GM12891 (cell line): ENCODE measurements at regions not wholly inside any gene's neighbourhood (a gene's known extent, or its start where the extent isn't known, plus 50 kb on each side); places are given as distances from the start of the nearest gene placed in this dataset.

Experiments used
- DNase-seq: peaks from one replicate; pipeline ENCODE4 v3.0.0; 2011; ENCODE audit warnings: low spot score; ENCODE audit not compliant: insufficient read length
- FAIRE-seq: peaks from 2 replicates; lab custom pipeline; 2011; peaks lifted over from hg19 to GRCh38; lab: Jason Lieb, UNC
- PAX5 ChIP-seq: IDR thresholded peaks from 2 replicates; pipeline ENCODE4 v1.6.1; 2011; ENCODE audit warnings: low read length, moderate library complexity, mild to moderate bottlenecking; ENCODE audit not compliant: insufficient read depth, severe bottlenecking
- POLR2A ChIP-seq: IDR thresholded peaks from 2 replicates; pipeline ENCODE4 v1.6.1; 2011; ENCODE audit warnings: low read depth, low read length, control low read depth
- POLR2AphosphoS5 ChIP-seq: IDR thresholded peaks from 2 replicates; pipeline ENCODE4 v1.6.1; 2011; ENCODE audit warnings: low read depth, low read length, control low read depth
- POU2F2 ChIP-seq: IDR thresholded peaks from 2 replicates; pipeline ENCODE4 v1.6.1; 2011; ENCODE audit warnings: low read depth, mild to moderate bottlenecking, control low read depth, low read length, moderate library complexity
- SPI1 ChIP-seq: IDR thresholded peaks from 2 replicates; pipeline ENCODE4 v1.6.1; 2011; ENCODE audit warnings: low read depth, low read length, control low read depth
- TAF1 ChIP-seq: IDR thresholded peaks from 2 replicates; pipeline ENCODE4 v1.6.1; 2011; ENCODE audit warnings: low read depth, low read length, control low read depth

- no peak for FAIRE-seq
- no peak for DNase-seq
- no peak for TF ChIP-seq SPI1
- no peak for TF ChIP-seq POLR2A
Measured at GRCh38 chr5:81914696-81915095, 57.1 kb upstream of the ATG10 start.

GRCh38 chr5:81912933-81913332 is 58.9 kb upstream of the ATG10 start:
- no peak for TF ChIP-seq POU2F2
- TF ChIP-seq TAF1 = no peak
- TF ChIP-seq PAX5 = no peak
- no peak for TF ChIP-seq POLR2AphosphoS5
- TF ChIP-seq POLR2A = no peak
- DNase-seq (no peak), FAIRE-seq (no peak)

- peak; percentile 7 for DNase-seq
- TF ChIP-seq PAX5 = no peak
- peak; percentile 91 for TF ChIP-seq SPI1
- no peak for TF ChIP-seq TAF1
- no peak for TF ChIP-seq POLR2A
- TF ChIP-seq POU2F2 = 0 out of 2 replicates have a peak, but pooled peaks have one; percentile 18
- no peak for TF ChIP-seq POLR2AphosphoS5
- FAIRE-seq = peak; percentile 71
Measured at GRCh38 chr5:81909677-81910076, 62.1 kb upstream of the ATG10 start.

GRCh38 chr5:81908771-81909170 is 63.1 kb upstream of the ATG10 start:
- DNase-seq (no peak), FAIRE-seq (no peak)
- TF ChIP-seq SPI1 (no peak), POLR2A (no peak), TAF1 (no peak), PAX5 (no peak), POLR2AphosphoS5 (no peak), POU2F2 (no peak)

DNA sequence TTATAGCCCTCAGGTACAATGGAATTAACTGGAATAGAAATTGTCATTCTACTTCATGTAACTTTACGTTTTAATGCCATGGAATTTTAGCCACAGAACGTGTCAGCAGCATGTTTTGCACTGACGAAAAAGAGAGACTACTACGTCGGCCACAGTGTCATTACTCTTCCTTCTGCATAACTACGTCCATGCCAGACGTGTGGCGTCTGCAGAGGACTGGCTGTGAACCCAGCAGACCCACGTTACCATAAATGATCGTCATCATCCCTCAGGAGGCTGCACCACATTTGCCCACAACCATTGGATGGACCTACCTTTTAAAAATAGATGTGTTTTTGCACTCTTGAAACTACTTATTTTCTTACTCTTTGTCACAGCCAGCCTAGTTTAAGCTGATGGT is 63.8 kb upstream of the ATG10 start:
- TF ChIP-seq SPI1 (no peak), PAX5 (no peak), POU2F2 (no peak), POLR2AphosphoS5 (no peak), TAF1 (no peak), POLR2A (no peak)
- DNase-seq = no peak
- FAIRE-seq = no peak

GRCh38 chr5:81907012-81907635 is 64.7 kb upstream of the ATG10 start:
- FAIRE-seq (no peak), DNase-seq (no peak)
- TF ChIP-seq POLR2A = no peak
- TF ChIP-seq POLR2AphosphoS5 = no peak
- TF ChIP-seq SPI1 = no peak
- no peak for TF ChIP-seq PAX5
- no peak for TF ChIP-seq POU2F2
- TF ChIP-seq TAF1 = no peak

DNA sequence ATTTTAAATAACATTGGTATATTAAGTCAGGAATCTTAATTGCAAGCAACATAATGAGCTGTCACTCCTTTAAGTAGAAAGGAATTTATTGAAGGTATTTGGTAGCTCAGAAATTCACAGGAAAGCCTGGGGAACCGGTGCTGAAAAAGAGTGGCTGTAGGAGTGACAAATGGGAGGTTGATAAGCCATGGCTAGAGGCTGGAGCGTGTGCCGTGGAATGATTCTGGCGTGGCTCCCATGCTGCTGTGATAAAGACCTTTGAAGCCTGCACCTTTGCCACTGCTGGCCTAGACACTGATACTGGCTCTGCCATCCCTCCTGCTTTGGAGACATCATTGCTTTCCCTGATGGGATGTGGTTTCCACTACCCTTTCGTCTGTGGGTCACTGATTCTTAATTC is 65.7 kb upstream of the ATG10 start:
- TF ChIP-seq POLR2AphosphoS5 = no peak
- TF ChIP-seq POU2F2 = no peak
- no peak for TF ChIP-seq POLR2A
- TF ChIP-seq TAF1 = no peak
- no peak for TF ChIP-seq SPI1
- TF ChIP-seq PAX5 = no peak
- DNase-seq = no peak
- FAIRE-seq = no peak

DNA sequence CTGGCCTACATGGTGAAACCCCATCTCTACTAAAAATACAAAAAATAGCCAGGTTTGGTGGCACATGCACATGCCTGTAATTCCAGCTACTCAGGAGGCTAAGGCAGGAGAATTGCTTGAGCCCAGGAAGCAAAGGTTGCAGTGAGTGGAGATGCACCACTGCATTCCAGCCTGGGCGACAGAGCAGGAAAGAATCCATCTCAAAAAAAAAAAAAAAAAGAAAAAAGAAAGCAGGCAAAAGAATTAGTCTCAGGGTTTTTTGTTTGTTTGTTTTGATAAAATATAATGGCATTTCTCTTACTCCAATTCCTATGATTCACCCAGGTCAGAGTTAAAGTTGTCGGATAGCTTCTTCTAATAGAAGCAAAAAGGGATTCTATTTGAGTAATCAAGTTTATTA is 67.0 kb upstream of the ATG10 start:
- TF ChIP-seq SPI1 (no peak), TAF1 (no peak)
- DNase-seq (no peak), FAIRE-seq (no peak)

DNA sequence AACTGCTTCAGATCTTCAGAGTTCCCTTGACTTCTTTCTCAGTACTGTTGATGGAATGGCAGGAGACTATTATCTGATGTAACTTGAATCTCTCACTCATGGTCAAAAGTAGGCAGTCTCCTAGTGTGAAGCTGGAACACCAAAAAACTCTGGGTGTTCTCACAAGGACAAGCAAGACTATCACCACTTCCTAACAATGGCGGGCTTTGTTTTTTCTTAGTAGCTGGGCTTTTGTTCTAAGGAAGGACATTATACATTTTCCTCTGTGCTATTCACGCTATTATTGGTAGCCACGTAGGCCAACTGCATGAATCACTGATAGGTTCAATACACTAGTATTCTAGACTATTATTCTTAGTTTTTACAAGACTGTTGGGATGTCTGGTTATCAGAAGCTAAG is 67.7 kb upstream of the ATG10 start:
- FAIRE-seq (no peak), DNase-seq (no peak)
- TF ChIP-seq POLR2A (no peak), POLR2AphosphoS5 (no peak), TAF1 (no peak), SPI1 (no peak), POU2F2 (no peak), PAX5 (no peak)

GRCh38 chr5:81901586-81901985 is 70.2 kb upstream of the ATG10 start:
- DNase-seq = no peak
- no peak for FAIRE-seq
- TF ChIP-seq SPI1 = no peak
- TF ChIP-seq PAX5 = no peak
- TF ChIP-seq POLR2A = no peak
- no peak for TF ChIP-seq POU2F2
- no peak for TF ChIP-seq POLR2AphosphoS5
- TF ChIP-seq TAF1 = no peak
